H1 (cell line): ENCODE measurements at regions not wholly inside any gene's neighbourhood (a gene's known extent, or its start where the extent isn't known, plus 50 kb on each side); places are given as distances from the start of the nearest gene placed in this dataset.

ENCODE experiments used
- CTCF ChIA-PET: fragments of 300-600 bp; sonication (Branson Sonifier 250); formaldehyde crosslinking; loops from one replicate; lab custom pipeline; 2021; ENCODE audit not compliant: partially characterized antibody; lab: Charles Lee
- POLR2A ChIA-PET: fragments of 300-600 bp; sonication (Branson Sonifier 250); formaldehyde crosslinking; loops from one replicate; lab custom pipeline; 2021; ENCODE audit warnings: inconsistent platforms; ENCODE audit not compliant: partially characterized antibody; lab: Charles Lee
- DNase-seq, 2 experiments: peaks; one replicate each; pipeline versions ENCODE4 v3.0.0 to v3.0.0-alpha.2; 2010 to 2022; ENCODE audit warnings: low spot score in 2 of 2, low read depth in 1 of 2, mixed read lengths in 1 of 2
- FAIRE-seq: peaks from 2 replicates; lab custom pipeline; 2011; peaks lifted over from hg19 to GRCh38; lab: Jason Lieb, UNC
- H2AFZ ChIP-seq: 2 replicates; pipeline ENCODE4 v1.8.1; 2012; ENCODE audit warnings: low read length, inconsistent platforms
- H2AK5ac ChIP-seq: 2 replicates; pipeline ENCODE4 v1.6.1; 2013; ENCODE audit warnings: low read depth, low read length
- H2BK120ac ChIP-seq: replicated peaks from 2 replicates; pipeline ENCODE3; 2013; ENCODE audit warnings: low read depth, low read length, inconsistent platforms
- H2BK12ac ChIP-seq: 2 replicates; pipeline ENCODE4 v1.6.1; 2013; ENCODE audit warnings: low read depth, low read length
- H2BK15ac ChIP-seq: 2 replicates; pipeline ENCODE4 v1.6.1; 2013; ENCODE audit warnings: low read length
- H2BK20ac ChIP-seq: 2 replicates; pipeline ENCODE4 v1.6.1; 2013; ENCODE audit warnings: low read length
- H2BK5ac ChIP-seq: 2 replicates; pipeline ENCODE4 v1.6.1; 2013; ENCODE audit warnings: low read depth, low read length
- H3K14ac ChIP-seq: 2 replicates; pipeline ENCODE4 v1.6.1; 2013; ENCODE audit warnings: inconsistent platforms; ENCODE audit not compliant: insufficient read length
- H3K18ac ChIP-seq: 2 replicates; pipeline ENCODE4 v1.6.1; 2013; ENCODE audit warnings: low read length; ENCODE audit errors: extremely low read depth
- H3K23ac ChIP-seq: 2 replicates; pipeline ENCODE4 v1.6.1; 2013; ENCODE audit warnings: inconsistent platforms; ENCODE audit not compliant: insufficient read length
- H3K23me2 ChIP-seq: 2 replicates; pipeline ENCODE4 v1.6.1; 2013; ENCODE audit warnings: low read depth, low read length
- H3K27ac ChIP-seq: 2 replicates; pipeline ENCODE4 v1.6.1; 2011; ENCODE audit warnings: low read depth, low read length, inconsistent platforms
- H3K27me3 ChIP-seq, 4 experiments: replicated peaks in 1 of 4; 1 replicate in 1 of 4; 2 replicates in 3 of 4; pipeline versions ENCODE4 v1.6.1 to v1.8.1; 2011 to 2013; ENCODE audit warnings: low read length in 3 of 4, mild to moderate bottlenecking in 3 of 4, inconsistent platforms in 2 of 4, mixed read lengths in 2 of 4, moderate library complexity in 1 of 4; ENCODE audit not compliant: control insufficient read depth in 3 of 4, insufficient read depth in 3 of 4; ENCODE audit errors: extremely low read depth in 1 of 4
- H3K36me3 ChIP-seq, 4 experiments: 2 replicates each; pipeline versions ENCODE4 v1.6.1 to v1.8.1; 2011 to 2013; ENCODE audit warnings: mild to moderate bottlenecking in 4 of 4, low read length in 3 of 4, moderate library complexity in 2 of 4, control low read depth in 1 of 4, inconsistent platforms in 1 of 4; ENCODE audit not compliant: insufficient read depth in 4 of 4, control insufficient read depth in 2 of 4
- H3K4ac ChIP-seq: replicated peaks from 2 replicates; pipeline ENCODE3; 2013; ENCODE audit warnings: low read length, low read depth, mixed read lengths, inconsistent platforms; ENCODE audit not compliant: insufficient read length
- H3K4me1 ChIP-seq, 4 experiments: replicated peaks in 1 of 4; 1 replicate in 1 of 4; 2 replicates in 3 of 4; pipeline versions ENCODE4 v1.6.1 to v1.8.1; 2011 to 2013; ENCODE audit warnings: low read length in 3 of 4, inconsistent platforms in 2 of 4, mixed read lengths in 1 of 4; ENCODE audit not compliant: insufficient read depth in 4 of 4, control insufficient read depth in 3 of 4
- H3K4me2 ChIP-seq, 2 experiments: 2 replicates each; pipeline versions ENCODE4 v1.6.1 to v1.8.1; 2011 to 2013; ENCODE audit warnings: low read depth in 2 of 2, low read length in 2 of 2, control low read depth in 1 of 2, inconsistent platforms in 1 of 2, mild to moderate bottlenecking in 1 of 2; ENCODE audit not compliant: insufficient read depth in 1 of 2
- H3K4me3 ChIP-seq, 4 experiments: fragments of 200-600, 300-600 bp in 1 of 4; sonication (generic), shearing (Covaris generic), sonication (Bioruptor Twin) in 1 of 4; 2 replicates each; pipeline versions ENCODE4 v1.5.1 to v1.8.1; 2011 to 2016; ENCODE audit warnings: low read length in 4 of 4, low read depth in 3 of 4, control low read depth in 2 of 4, inconsistent platforms in 2 of 4, mild to moderate bottlenecking in 2 of 4, mixed read lengths in 1 of 4, moderate library complexity in 1 of 4; ENCODE audit not compliant: insufficient read depth in 2 of 4; ENCODE audit errors: extremely low read depth in 1 of 4
- H3K56ac ChIP-seq: replicated peaks from 2 replicates; pipeline ENCODE3; 2013; ENCODE audit warnings: low read depth, mild to moderate bottlenecking, mixed read lengths, low read length, inconsistent platforms; ENCODE audit not compliant: insufficient read length
- H3K79me1 ChIP-seq: 2 replicates; pipeline ENCODE4 v1.6.1; 2013; ENCODE audit warnings: low read depth, low read length, control low read depth
- H3K79me2 ChIP-seq, 2 experiments: 2 replicates each; pipeline versions ENCODE4 v1.6.1 to v1.8.1; 2012 to 2013; ENCODE audit warnings: low read length in 2 of 2, mild to moderate bottlenecking in 2 of 2, inconsistent platforms in 1 of 2; ENCODE audit not compliant: insufficient read depth in 2 of 2, control insufficient read depth in 1 of 2
- H3K9ac ChIP-seq, 4 experiments: replicated peaks in 1 of 4; 1 replicate in 1 of 4; 2 replicates in 3 of 4; pipeline versions ENCODE4 v1.6.1 to v1.8.1; 2011 to 2013; ENCODE audit warnings: low read depth in 3 of 4, low read length in 3 of 4, control low read depth in 2 of 4, mild to moderate bottlenecking in 2 of 4, moderate library complexity in 2 of 4, inconsistent platforms in 1 of 4; ENCODE audit errors: extremely low read depth in 1 of 4
- H3K9me3 ChIP-seq, 2 experiments: 2 replicates each; pipeline versions ENCODE4 v1.6.1 to v1.8.1; 2012 to 2013; ENCODE audit warnings: mild to moderate bottlenecking in 2 of 2, moderate library complexity in 2 of 2, control low read depth in 1 of 2, inconsistent platforms in 1 of 2, low read depth in 1 of 2, low read length in 1 of 2, mixed read lengths in 1 of 2; ENCODE audit not compliant: insufficient read depth in 2 of 2
- H4K20me1 ChIP-seq, 2 experiments: replicated peaks in 1 of 2; 2 replicates each; pipeline versions ENCODE3 to v1.8.1; 2011 to 2013; ENCODE audit warnings: inconsistent platforms in 2 of 2, low read length in 2 of 2, mild to moderate bottlenecking in 1 of 2; ENCODE audit not compliant: insufficient read depth in 2 of 2, control insufficient read depth in 1 of 2
- H4K5ac ChIP-seq: 2 replicates; pipeline ENCODE4 v1.6.1; 2013; ENCODE audit warnings: low read length, low read depth, mixed read lengths, inconsistent platforms; ENCODE audit not compliant: insufficient read length
- H4K8ac ChIP-seq: 2 replicates; pipeline ENCODE4 v1.8.0; 2013; ENCODE audit warnings: mild to moderate bottlenecking, moderate library complexity, low read length, inconsistent platforms; ENCODE audit not compliant: insufficient read depth; ENCODE audit errors: extremely low read depth
- H4K91ac ChIP-seq: replicated peaks from 2 replicates; pipeline ENCODE3; 2013; ENCODE audit warnings: low read length, mixed read lengths, inconsistent platforms; ENCODE audit not compliant: insufficient read length
- GTF2F1 ChIP-seq: IDR thresholded peaks from 2 replicates; pipeline ENCODE4 v1.6.1; 2012; ENCODE audit warnings: low read depth, low read length, improper control_type of control experiment, borderline replicate concordance
- HDAC6 ChIP-seq: IDR thresholded peaks from one replicate; pipeline ENCODE4 v1.7.1; 2012; ENCODE audit warnings: low read depth, mild to moderate bottlenecking, inconsistent platforms, low read length, moderate library complexity
- PHF8 ChIP-seq: fragments of 200-600 bp; sonication (generic); conservative IDR thresholded peaks from 2 replicates; pipeline ENCODE4 v1.7.1; 2012; ENCODE audit warnings: low read depth, mild to moderate bottlenecking, inconsistent platforms, low read length, moderate library complexity
- SP4 ChIP-seq: IDR thresholded peaks from 2 replicates; pipeline ENCODE4 v1.6.1; 2012; ENCODE audit warnings: low read length, inconsistent platforms
- TBP ChIP-seq: IDR thresholded peaks from 2 replicates; pipeline ENCODE4 v1.6.1; 2011; ENCODE audit warnings: low read depth, low read length, improper control_type of control experiment
- WGBS, 2 experiments: shearing (Covaris generic) in 1 of 2; methylation state at CpG; one replicate each; pipeline versions ENCODE4 v1.1.6 to v1.1.7; 2013 to 2015; ENCODE audit warnings: low lambda C conversion rate in 2 of 2, mixed read lengths in 2 of 2, inconsistent platforms in 1 of 2, low coverage in 1 of 2, missing lambda C conversion rate in 1 of 2; ENCODE audit not compliant: insufficient replicate concordance in 2 of 2, insufficient coverage in 1 of 2, insufficient read length in 1 of 2; ENCODE audit errors: extremely low coverage in 1 of 2, missing lambda C conversion rate in 1 of 2; 5-methylcytosine and 5-hydroxymethylcytosine counted together

- H3K9ac ChIP-seq = no peak overlapping the region
- H4K8ac ChIP-seq = no peak overlapping the region
- H2BK20ac ChIP-seq = no peak overlapping the region
- H3K9me3 ChIP-seq = no peaks in the 10 kb centered on the region
- H2AFZ ChIP-seq = no peak overlapping the region
- H4K5ac ChIP-seq = no peak overlapping the region
- no peak for FAIRE-seq
- no peaks in the 10 kb centered on the region for H3K79me2 ChIP-seq
- no peaks in the 10 kb centered on the region for H3K79me1 ChIP-seq
- no peaks in the 10 kb centered on the region for H4K20me1 ChIP-seq
- ChIA-PET CTCF (interaction anchor here (1.0 to 3.0 kb wide), 7 partner anchors 15 to 242 kb away, joined by 3 to 9 read pairs (median 5); no protein-coding TSS in a partner anchor), POLR2A (interaction anchor here (1.3 to 1.4 kb wide), 2 partner anchors 59 to 117 kb away, joined by 3 to 4 read pairs; no protein-coding TSS in a partner anchor)
- DNase-seq = no peak
- H3K4me2 ChIP-seq = no peak overlapping the region
- no peak overlapping the region for H2AK5ac ChIP-seq
- no peak overlapping the region for H2BK12ac ChIP-seq
- H4K91ac ChIP-seq = no peak overlapping the region
- no peak for TF ChIP-seq TBP
- no peak for TF ChIP-seq PHF8
- TF ChIP-seq SP4 = no peak
- TF ChIP-seq GTF2F1 = no peak
- no peak for TF ChIP-seq HDAC6
- TF ChIP-seq, all 59 proteins: peak for 0
- H3K36me3 ChIP-seq = no peaks in the 10 kb centered on the region
- no peak overlapping the region for H3K56ac ChIP-seq
- no peak overlapping the region for H3K18ac ChIP-seq
- no peak overlapping the region for H3K4ac ChIP-seq
- H2BK5ac ChIP-seq = no peak overlapping the region
- H3K14ac ChIP-seq = no peak overlapping the region
- H3K4me3 ChIP-seq = no peak overlapping the region
- H3K23me2 ChIP-seq = no peaks in the 10 kb centered on the region
- no peak overlapping the region for H3K27ac ChIP-seq
- no peak overlapping the region for H2BK120ac ChIP-seq
- H2BK15ac ChIP-seq = no peak overlapping the region
- WGBS, 2 experiments = 78% methylated on average over 5 of the region's 5 CpGs; no CpG with 5 or more reads in 1 of the 2 experiments
- no peak overlapping the region for H3K23ac ChIP-seq
- no peaks in the 10 kb centered on the region; a peak in 1 of 7 replicates for H3K27me3 ChIP-seq
- H3K4me1 ChIP-seq = peaks cover 0 to 7% (median 2%) of the 10 kb centered on the region in 4 experiments; a peak in 3 of 7 replicates
Measured at GRCh38 chr3:134425943-134426342, 51.7 kb upstream of the AMOTL2 start.
